Endothelial cell of umbilical vein (primary cell): ENCODE measurements at regions not wholly inside any gene's neighbourhood (a gene's known extent, or its start where the extent isn't known, plus 50 kb on each side); places are given as distances from the start of the nearest gene placed in this dataset.
"Not testable (repeated sequence)": the region's sequence is repeated elsewhere in the genome, so short reads cannot be mapped to it uniquely, and the experiment has no call there.

Source experiments
- CTCF ChIP-seq, 2 donors: IDR thresholded peaks; 1 replicate in 1 of 2; 2 replicates in 1 of 2; pipeline ENCODE4 v1.5.1; 2011; ENCODE audit warnings: low read length in 2 of 2, mild to moderate bottlenecking in 2 of 2, moderate library complexity in 2 of 2, control low read depth in 1 of 2, inconsistent platforms in 1 of 2, low read depth in 1 of 2; ENCODE audit not compliant: insufficient read depth in 1 of 2; ENCODE audit errors: extremely low read depth in 1 of 2
- EZH2 ChIP-seq: IDR thresholded peaks from 2 replicates; pipeline ENCODE4 v1.6.1; 2012; ENCODE audit warnings: borderline replicate concordance, low read depth, mild to moderate bottlenecking, moderate library complexity, low read length, inconsistent platforms; ENCODE audit not compliant: severe bottlenecking
- FOS ChIP-seq: IDR thresholded peaks from 2 replicates; pipeline ENCODE4 v1.6.1; 2011; ENCODE audit warnings: mild to moderate bottlenecking, low read length, moderate library complexity, borderline replicate concordance; ENCODE audit not compliant: insufficient read depth
- JUN ChIP-seq: IDR thresholded peaks from 2 replicates; pipeline ENCODE4 v1.6.1; 2011; ENCODE audit warnings: borderline replicate concordance, low read depth; ENCODE audit not compliant: insufficient read length, insufficient read depth
- MYC ChIP-seq: IDR thresholded peaks from one replicate; pipeline ENCODE4 v1.6.1; 2011; ENCODE audit warnings: mild to moderate bottlenecking, low read depth, low read length
- POLR2A ChIP-seq: IDR thresholded peaks from 2 replicates; pipeline ENCODE4 v1.6.1; 2012; ENCODE audit warnings: low read depth, mild to moderate bottlenecking, control low read depth, low read length
- POLR2AphosphoS5 ChIP-seq: IDR thresholded peaks from 2 replicates; pipeline ENCODE4 v1.6.1; 2012; ENCODE audit warnings: low read depth, mild to moderate bottlenecking, control low read depth, low read length, moderate library complexity; ENCODE audit not compliant: insufficient read depth

GRCh38 chr7:9163691-9164090, 730.3 kb downstream of the NXPH1 start:
- TF ChIP-seq POLR2AphosphoS5; CTCF (IDR thresholded peaks at IDR 0.05; ENCODE audit: extremely low read depth in 1 of 2, insufficient read depth in 1 of 2, low read depth in 1 of 2, low read length in 2 of 2); POLR2A; EZH2; FOS; MYC; JUN: not testable (repeated sequence)
